Endothelial cell of umbilical vein (primary cell): ENCODE measurements at regions not wholly inside any gene's neighbourhood (a gene's known extent, or its start where the extent isn't known, plus 50 kb on each side); places are given as distances from the start of the nearest gene placed in this dataset.

Experiments used
- BruUV-seq: library from RNA; stranded (reverse); fragments of 400-500 nt; replicated peaks from 2 replicates; lab custom pipeline; 2021; lab: Mats Ljungman, UMichigan
- CTCF ChIA-PET: fragments of 300-600, 350-600 bp; sonication (Branson Sonifier 250); formaldehyde crosslinking; loops from one replicate; lab custom pipeline; 2021; ENCODE audit warnings: antibody characterized with exemption, inconsistent platforms; lab: Charles Lee
- POLR2A ChIA-PET: fragments of 300-600, 350-600 bp; sonication (Branson Sonifier 250); formaldehyde crosslinking; loops from one replicate; lab custom pipeline; 2021; ENCODE audit warnings: antibody characterized with exemption, inconsistent platforms; lab: Charles Lee
- DNase-seq: peaks from one replicate; pipeline ENCODE4 v3.0.0-alpha.2; 2011; ENCODE audit warnings: low read depth, low spot score
- FAIRE-seq: peaks from 2 replicates; lab custom pipeline; 2011; peaks lifted over from hg19 to GRCh38; lab: Jason Lieb, UNC
- H2AFZ ChIP-seq: 2 replicates; pipeline ENCODE4 v1.6.0; 2012; ENCODE audit warnings: low read depth, low read length, control low read depth, inconsistent platforms
- H3K27ac ChIP-seq: 2 replicates; pipeline ENCODE4 v1.5.1; 2011; ENCODE audit warnings: low read depth, mild to moderate bottlenecking, control low read depth, low read length, moderate library complexity; ENCODE audit not compliant: insufficient read depth
- H3K27me3 ChIP-seq, 2 experiments: 2 replicates each; pipeline versions ENCODE4 v1.6.0 to v1.6.1; 2011; ENCODE audit warnings: low read length in 2 of 2, mixed read lengths in 1 of 2; ENCODE audit not compliant: control insufficient read depth in 2 of 2, insufficient read depth in 2 of 2
- H3K36me3 ChIP-seq, 2 experiments: 2 replicates in 1 of 2; 3 replicates in 1 of 2; pipeline ENCODE4 v1.5.1; 2011; ENCODE audit warnings: low read length in 2 of 2, mild to moderate bottlenecking in 1 of 2, moderate library complexity in 1 of 2; ENCODE audit not compliant: control insufficient read depth in 2 of 2, insufficient read depth in 2 of 2; ENCODE audit errors: extremely low read depth in 1 of 2
- H3K4me1 ChIP-seq: 3 replicates; pipeline ENCODE4 v1.5.1; 2011; ENCODE audit warnings: mild to moderate bottlenecking, low read length; ENCODE audit not compliant: control insufficient read depth, insufficient read depth; ENCODE audit errors: extremely low read depth
- H3K4me2 ChIP-seq: 2 replicates; pipeline ENCODE4 v1.6.1; 2011; ENCODE audit warnings: low read length, control low read depth, mixed read lengths; ENCODE audit not compliant: insufficient read depth
- H3K4me3 ChIP-seq, 3 experiments: fragments of 200-600 bp in 1 of 3; sonication (generic), shearing (Covaris generic) in 1 of 3; replicated peaks in 1 of 3; 2 replicates each; pipeline ENCODE4 v1.5.1; 2011 to 2016; ENCODE audit warnings: control low read depth in 3 of 3, low read length in 3 of 3, mild to moderate bottlenecking in 2 of 3, inconsistent platforms in 1 of 3, low read depth in 1 of 3, moderate library complexity in 1 of 3; ENCODE audit not compliant: insufficient read depth in 1 of 3
- H3K79me2 ChIP-seq: 2 replicates; pipeline ENCODE4 v1.6.0; 2012; ENCODE audit warnings: low read length, inconsistent platforms; ENCODE audit not compliant: control insufficient read depth, insufficient read depth
- H3K9ac ChIP-seq: replicated peaks from 2 replicates; pipeline ENCODE3; 2011; ENCODE audit warnings: low read length, control low read depth; ENCODE audit not compliant: insufficient read depth; ENCODE audit errors: extremely low read depth
- H3K9me1 ChIP-seq: replicated peaks from 3 replicates; pipeline ENCODE4 v1.6.0; 2011; ENCODE audit warnings: mild to moderate bottlenecking, low read length; ENCODE audit not compliant: control insufficient read depth, insufficient read depth; ENCODE audit errors: extremely low read depth
- H3K9me3 ChIP-seq: replicated peaks from 2 replicates; pipeline ENCODE4 v1.5.1; 2012; ENCODE audit warnings: low read length, inconsistent platforms; ENCODE audit not compliant: control insufficient read depth, insufficient read depth
- H4K20me1 ChIP-seq: replicated peaks from 2 replicates; pipeline ENCODE3; 2011; ENCODE audit warnings: mild to moderate bottlenecking, low read length; ENCODE audit not compliant: control insufficient read depth, insufficient read depth; ENCODE audit errors: extremely low read depth
- EZH2 ChIP-seq: IDR thresholded peaks from 2 replicates; pipeline ENCODE4 v1.6.1; 2012; ENCODE audit warnings: borderline replicate concordance, low read depth, mild to moderate bottlenecking, moderate library complexity, low read length, inconsistent platforms; ENCODE audit not compliant: severe bottlenecking
- FOS ChIP-seq: IDR thresholded peaks from 2 replicates; pipeline ENCODE4 v1.6.1; 2011; ENCODE audit warnings: mild to moderate bottlenecking, low read length, moderate library complexity, borderline replicate concordance; ENCODE audit not compliant: insufficient read depth
- GATA2 ChIP-seq: IDR thresholded peaks from 2 replicates; pipeline ENCODE4 v1.7.0; 2011; ENCODE audit warnings: low read depth, mild to moderate bottlenecking, moderate library complexity, mixed read lengths, low read length; ENCODE audit not compliant: insufficient read length, insufficient read depth
- JUN ChIP-seq: IDR thresholded peaks from 2 replicates; pipeline ENCODE4 v1.6.1; 2011; ENCODE audit warnings: borderline replicate concordance, low read depth; ENCODE audit not compliant: insufficient read length, insufficient read depth
- MAX ChIP-seq: IDR thresholded peaks from 2 replicates; pipeline ENCODE4 v1.6.1; 2011; ENCODE audit not compliant: insufficient read depth, insufficient read length
- MYC ChIP-seq: IDR thresholded peaks from one replicate; pipeline ENCODE4 v1.6.1; 2011; ENCODE audit warnings: mild to moderate bottlenecking, low read depth, low read length
- POLR2A ChIP-seq: IDR thresholded peaks from 2 replicates; pipeline ENCODE4 v1.6.1; 2012; ENCODE audit warnings: low read depth, mild to moderate bottlenecking, control low read depth, low read length
- POLR2AphosphoS5 ChIP-seq: IDR thresholded peaks from 2 replicates; pipeline ENCODE4 v1.6.1; 2012; ENCODE audit warnings: low read depth, mild to moderate bottlenecking, control low read depth, low read length, moderate library complexity; ENCODE audit not compliant: insufficient read depth
- dilution Hi-C: fragments of 300-500 bp; cut with MboI; formaldehyde crosslinking; loops from one replicate; pipeline ENCODE4 v1.15.0; 2019; ENCODE audit warnings: low sequenced_read_pairs; ENCODE audit not compliant: extremely low pct_ligation_motif_present
- intact Hi-C: fragments of 100-400 bp; cut with micrococcal nuclease; formaldehyde crosslinking; loops from one replicate; pipeline ENCODE4 v1.10.0; 2022
- TF ChIP-seq, protein P1 (sequence below), 2 donors: IDR thresholded peaks; 1 replicate in 1 of 2; 2 replicates in 1 of 2; pipeline ENCODE4 v1.5.1; 2011; ENCODE audit warnings: low read length in 2 of 2, mild to moderate bottlenecking in 2 of 2, moderate library complexity in 2 of 2, control low read depth in 1 of 2, inconsistent platforms in 1 of 2, low read depth in 1 of 2; ENCODE audit not compliant: insufficient read depth in 1 of 2; ENCODE audit errors: extremely low read depth in 1 of 2

- POLR2A ChIA-PET = no interaction called here
- no peak overlapping the region for H3K27ac ChIP-seq
- no peaks in the 10 kb centered on the region for H3K36me3 ChIP-seq
- H3K4me3 ChIP-seq = no peak overlapping the region
- no peaks in the 10 kb centered on the region for H4K20me1 ChIP-seq
- BruUV-seq = no TSS peak
- intact Hi-C loops = no loop called here
- FAIRE-seq = no peak
- dilution Hi-C loops = no loop called here
- H3K9me3 ChIP-seq = no peaks in the 10 kb centered on the region
- H3K4me2 ChIP-seq = no peak overlapping the region
- no peaks in the 10 kb centered on the region for H3K9me1 ChIP-seq
- DNase-seq = no peak
- H3K27me3 ChIP-seq = no peaks in the 10 kb centered on the region
- no peak overlapping the region for H2AFZ ChIP-seq
- H3K9ac ChIP-seq = no peak overlapping the region
- CTCF ChIA-PET = no interaction called here
- no peak for TF ChIP-seq JUN
- no peak for TF ChIP-seq POLR2A
- no peak for TF ChIP-seq MYC
- TF ChIP-seq GATA2 = no peak
- no peaks in the 10 kb centered on the region for H3K79me2 ChIP-seq
- peaks cover 14% of the 10 kb centered on the region for H3K4me1 ChIP-seq
Measured at GRCh38 chr6:155854787-155855186, 399.1 kb upstream of the NOX3 start.

GRCh38 chr6:155853011-155853410, 397.4 kb upstream of the NOX3 start:
- no peak overlapping the region for H3K9ac ChIP-seq
- no peak overlapping the region for H2AFZ ChIP-seq
- intact Hi-C loops (no loop called here), dilution Hi-C loops (no loop called here)
- H3K4me2 ChIP-seq = no peak overlapping the region
- H3K9me1 ChIP-seq = no peaks in the 10 kb centered on the region
- CTCF ChIA-PET = no interaction called here
- FAIRE-seq (no peak), DNase-seq (no peak)
- H3K79me2 ChIP-seq = no peaks in the 10 kb centered on the region
- no peaks in the 10 kb centered on the region for H3K27me3 ChIP-seq
- TF ChIP-seq POLR2AphosphoS5 (no peak), GATA2 (no peak), FOS (no peak), MAX (no peak), POLR2A (no peak), MYC (no peak), EZH2 (no peak), JUN (no peak)
- TF ChIP-seq, protein P1, sequence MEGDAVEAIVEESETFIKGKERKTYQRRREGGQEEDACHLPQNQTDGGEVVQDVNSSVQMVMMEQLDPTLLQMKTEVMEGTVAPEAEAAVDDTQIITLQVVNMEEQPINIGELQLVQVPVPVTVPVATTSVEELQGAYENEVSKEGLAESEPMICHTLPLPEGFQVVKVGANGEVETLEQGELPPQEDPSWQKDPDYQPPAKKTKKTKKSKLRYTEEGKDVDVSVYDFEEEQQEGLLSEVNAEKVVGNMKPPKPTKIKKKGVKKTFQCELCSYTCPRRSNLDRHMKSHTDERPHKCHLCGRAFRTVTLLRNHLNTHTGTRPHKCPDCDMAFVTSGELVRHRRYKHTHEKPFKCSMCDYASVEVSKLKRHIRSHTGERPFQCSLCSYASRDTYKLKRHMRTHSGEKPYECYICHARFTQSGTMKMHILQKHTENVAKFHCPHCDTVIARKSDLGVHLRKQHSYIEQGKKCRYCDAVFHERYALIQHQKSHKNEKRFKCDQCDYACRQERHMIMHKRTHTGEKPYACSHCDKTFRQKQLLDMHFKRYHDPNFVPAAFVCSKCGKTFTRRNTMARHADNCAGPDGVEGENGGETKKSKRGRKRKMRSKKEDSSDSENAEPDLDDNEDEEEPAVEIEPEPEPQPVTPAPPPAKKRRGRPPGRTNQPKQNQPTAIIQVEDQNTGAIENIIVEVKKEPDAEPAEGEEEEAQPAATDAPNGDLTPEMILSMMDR (IDR thresholded peaks at IDR 0.05; ENCODE audit: extremely low read depth in 1 of 2, insufficient read depth in 1 of 2, low read depth in 1 of 2, low read length in 2 of 2) = no peak
- no TSS peak for BruUV-seq
- POLR2A ChIA-PET = no interaction called here
- H3K4me3 ChIP-seq = no peak overlapping the region
- H3K27ac ChIP-seq = no peak overlapping the region
- no peaks in the 10 kb centered on the region for H3K9me3 ChIP-seq
- no peaks in the 10 kb centered on the region for H4K20me1 ChIP-seq
- no peaks in the 10 kb centered on the region for H3K36me3 ChIP-seq
- H3K4me1 ChIP-seq = peaks cover 14% of the 10 kb centered on the region
